ENCODE measurements at regions not wholly inside any gene's neighbourhood (a gene's known extent, or its start where the extent isn't known, plus 50 kb on each side); places are given as distances from the start of the nearest gene placed in this dataset.

GRCh38 chr3:30513374-30514152 lies 92.8 kb upstream of the TGFBR2 start:
- no peak for TF ChIP-seq CTCF (conservative IDR thresholded peaks at IDR 0.05; ENCODE audit: low read depth, low read length)
- DNase-seq (ENCODE audit: low read depth): no peak
- H3K4me3 ChIP-seq (ENCODE audit: low read depth, low read length): no peak overlapping the region

GRCh38 chr3:30516238-30516637 lies 90.2 kb upstream of the TGFBR2 start:
- no peak for DNase-seq (ENCODE audit: low read depth)
- TF ChIP-seq CTCF (conservative IDR thresholded peaks at IDR 0.05; ENCODE audit: low read depth, low read length): no peak
- H3K4me3 ChIP-seq (ENCODE audit: low read depth, low read length): no peak overlapping the region

GRCh38 chr3:30518181-30518864 lies 88.1 kb upstream of the TGFBR2 start:
- no peak overlapping the region for H3K4me3 ChIP-seq (ENCODE audit: low read depth, low read length)
- no peak for DNase-seq (ENCODE audit: low read depth)
- TF ChIP-seq CTCF (conservative IDR thresholded peaks at IDR 0.05; ENCODE audit: low read depth, low read length): peak; percentile 23

- no peak overlapping the region for H3K4me3 ChIP-seq (ENCODE audit: low read depth, low read length)
- DNase-seq (ENCODE audit: low read depth): no peak
- no peak for TF ChIP-seq CTCF (conservative IDR thresholded peaks at IDR 0.05; ENCODE audit: low read depth, low read length)
These were observed 87.5 kb upstream of the TGFBR2 start for GRCh38 chr3:30518872-30519271.

GRCh38 chr3:30520699-30521098 lies 85.7 kb upstream of the TGFBR2 start:
- no peak for TF ChIP-seq CTCF (conservative IDR thresholded peaks at IDR 0.05; ENCODE audit: low read depth, low read length)
- H3K4me3 ChIP-seq (ENCODE audit: low read depth, low read length): no peak overlapping the region
- no peak for DNase-seq (ENCODE audit: low read depth)

- no peak for TF ChIP-seq CTCF (conservative IDR thresholded peaks at IDR 0.05; ENCODE audit: low read depth, low read length)
- DNase-seq (ENCODE audit: low read depth): no peak
- H3K4me3 ChIP-seq (ENCODE audit: low read depth, low read length): no peak overlapping the region
These were observed 85.2 kb upstream of the TGFBR2 start for GRCh38 chr3:30521156-30521715.
